ENCODE measurements at regions not wholly inside any gene's neighbourhood (a gene's known extent, or its start where the extent isn't known, plus 50 kb on each side); places are given as distances from the start of the nearest gene placed in this dataset.

GRCh38 chr9:134229466-134230091 lies 65.2 kb upstream of the RNU6ATAC start:
- TF ChIP-seq CTCF (IDR thresholded peaks at IDR 0.05): no peak

- no peak for TF ChIP-seq CTCF (IDR thresholded peaks at IDR 0.05)
Observed at GRCh38 chr9:134230092-134230941, 66.0 kb upstream of the RNU6ATAC start.

- TF ChIP-seq CTCF (IDR thresholded peaks at IDR 0.05): no peak
Observed at GRCh38 chr9:134230942-134231325, 66.6 kb upstream of the RNU6ATAC start.

- TF ChIP-seq CTCF (IDR thresholded peaks at IDR 0.05): no peak
Observed at GRCh38 chr9:134231330-134231745, 67.0 kb upstream of the RNU6ATAC start.

- TF ChIP-seq CTCF (IDR thresholded peaks at IDR 0.05): no peak
Observed at GRCh38 chr9:134231767-134232166, 67.4 kb upstream of the RNU6ATAC start.

GRCh38 chr9:134233022-134233421 lies 68.7 kb upstream of the RNU6ATAC start:
- TF ChIP-seq CTCF (IDR thresholded peaks at IDR 0.05): no peak

- TF ChIP-seq CTCF (IDR thresholded peaks at IDR 0.05): no peak
Observed at GRCh38 chr9:134234001-134234660, 69.8 kb upstream of the RNU6ATAC start.

Measured in LNCAP (cell line).